Kidney tubule cell (primary cell): ENCODE measurements at regions not wholly inside any gene's neighbourhood (a gene's known extent, or its start where the extent isn't known, plus 50 kb on each side); places are given as distances from the start of the nearest gene placed in this dataset.

Experiments
- DNase-seq: peaks from one replicate; pipeline ENCODE4 v3.0.0-alpha.2; 2018; ENCODE audit warnings: low spot score

DNA sequence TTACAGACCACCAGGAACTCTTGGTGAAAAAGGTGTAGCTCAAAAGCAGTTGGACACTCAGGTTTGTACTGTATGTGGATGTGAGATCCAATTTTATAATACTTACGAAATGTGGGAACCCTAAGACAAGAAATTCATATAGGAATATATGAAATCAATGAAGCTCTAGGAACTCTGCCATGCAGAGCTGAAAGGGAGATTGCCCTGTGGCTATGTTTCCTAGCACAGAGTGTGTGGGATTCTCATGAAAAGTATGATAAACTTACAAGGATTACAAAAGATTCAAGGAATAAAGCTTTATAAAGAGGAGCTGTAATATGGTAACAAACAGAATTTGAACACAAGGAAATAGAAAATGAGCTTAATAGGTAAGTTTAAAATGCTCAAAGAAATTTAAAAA, 205.7 kb upstream of the FAM83B start:
- no peak for DNase-seq

DNA sequence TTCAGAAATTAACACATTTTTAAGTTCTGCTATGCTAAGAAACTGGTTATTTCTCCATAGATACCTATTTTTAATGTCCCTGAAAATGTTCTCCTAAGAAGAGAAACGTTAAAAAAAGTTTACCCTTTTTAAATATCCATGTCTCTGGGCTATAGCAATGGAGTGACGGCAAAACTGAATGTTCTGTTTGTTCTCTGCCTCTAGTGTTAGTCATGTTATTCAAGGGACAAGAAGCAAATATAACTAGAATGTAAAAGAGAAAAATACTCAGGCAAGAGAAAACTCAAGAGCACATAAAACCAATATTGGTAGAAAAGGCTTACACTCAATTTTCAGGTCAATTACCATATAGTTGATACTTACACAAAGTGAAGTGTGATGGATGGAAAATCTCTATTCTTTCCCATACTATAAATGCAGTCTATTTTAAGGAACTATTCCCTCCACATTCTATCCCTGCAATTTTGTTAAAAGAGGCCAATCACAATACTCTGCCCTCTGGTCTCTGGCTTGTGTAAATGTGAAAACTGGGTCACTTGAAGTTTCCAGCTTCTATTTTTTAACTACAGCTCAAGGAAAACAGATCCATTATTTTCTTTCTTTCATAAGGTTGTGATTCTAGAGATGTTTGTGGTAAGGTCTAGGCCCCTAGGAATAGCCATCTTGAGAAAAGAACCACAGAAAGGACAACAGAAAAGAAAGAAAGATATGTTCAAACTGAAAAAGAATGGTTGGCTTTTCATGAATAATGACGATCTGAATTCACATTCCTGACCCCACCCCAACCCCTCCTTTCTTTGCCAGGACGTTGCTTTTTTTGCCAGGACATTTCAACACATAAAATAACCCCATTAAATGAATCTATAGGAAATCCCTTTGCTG, 200.3 kb upstream of the FAM83B start:
- DNase-seq: no peak

DNA sequence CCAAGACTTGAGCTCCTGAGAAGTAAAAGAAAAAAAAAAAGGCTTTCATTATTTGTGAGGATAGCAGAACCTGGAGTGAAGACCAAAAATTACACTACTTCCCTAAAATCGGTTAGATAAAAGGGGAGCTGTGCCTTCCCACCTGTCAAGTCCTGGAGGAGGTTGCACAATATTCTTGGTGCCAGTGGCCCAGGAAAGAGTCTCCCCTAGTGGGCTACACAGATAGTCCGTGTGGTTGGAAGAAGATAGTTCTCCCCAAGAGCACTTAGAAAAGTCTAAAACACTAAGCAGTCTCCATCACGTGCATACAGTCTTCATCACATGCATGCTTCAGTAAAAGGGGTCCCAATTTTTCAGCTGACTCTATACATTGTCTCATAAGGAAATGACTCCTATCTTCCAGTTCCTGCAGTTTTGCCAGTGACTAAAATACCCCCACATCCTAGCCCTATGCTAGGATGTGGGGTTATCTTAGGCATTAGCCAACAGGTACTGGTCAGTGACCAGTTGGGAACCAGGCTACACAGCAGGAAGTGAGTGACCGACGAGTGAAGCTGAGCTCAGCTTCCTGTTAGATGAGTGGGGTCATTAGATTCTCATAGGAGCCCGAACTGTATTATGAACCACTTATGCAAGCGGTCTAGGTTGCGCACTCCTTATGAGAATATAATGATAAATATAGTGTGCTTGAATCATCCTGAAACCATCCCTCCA, 199.5 kb upstream of the FAM83B start:
- no peak for DNase-seq

DNA sequence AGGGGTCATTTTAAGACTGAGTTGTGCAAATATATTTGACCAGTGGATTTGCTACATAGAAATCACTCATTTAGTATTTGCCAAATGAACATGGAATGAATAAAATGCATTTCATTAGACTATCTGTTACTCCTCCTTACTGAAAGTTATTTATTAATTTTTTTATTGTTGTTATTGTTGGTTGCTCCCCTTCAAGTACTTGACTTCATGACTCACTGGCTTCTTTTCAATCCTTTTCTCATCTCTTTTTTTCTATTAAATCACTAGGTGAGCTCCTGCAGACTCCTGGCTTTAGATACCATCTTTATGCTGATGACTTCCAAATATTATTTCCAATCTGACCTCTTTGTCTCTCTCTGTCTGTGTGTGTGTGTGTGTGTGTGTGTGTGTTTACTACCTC, 192.2 kb upstream of the FAM83B start:
- peak; percentile 51 for DNase-seq

DNA sequence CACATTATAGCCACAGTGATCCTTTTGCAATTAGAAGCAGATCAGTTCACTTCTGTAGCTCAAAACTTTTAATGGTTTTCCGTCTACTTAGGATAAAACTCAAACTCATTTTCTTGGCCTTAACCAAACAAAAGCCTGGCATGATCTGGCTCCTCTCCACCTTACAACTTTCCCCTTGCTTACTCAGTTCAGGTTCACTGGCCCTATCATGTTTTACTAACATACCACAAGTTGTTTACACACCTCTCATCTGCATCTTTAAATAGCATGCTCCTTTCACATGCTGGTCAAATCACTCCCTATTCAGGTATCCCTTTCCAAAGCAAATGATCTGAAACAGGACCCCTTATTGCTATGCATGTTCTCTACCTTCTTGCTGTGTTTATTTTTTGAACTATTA, 191.4 kb upstream of the FAM83B start:
- peak; percentile 25 for DNase-seq

DNA sequence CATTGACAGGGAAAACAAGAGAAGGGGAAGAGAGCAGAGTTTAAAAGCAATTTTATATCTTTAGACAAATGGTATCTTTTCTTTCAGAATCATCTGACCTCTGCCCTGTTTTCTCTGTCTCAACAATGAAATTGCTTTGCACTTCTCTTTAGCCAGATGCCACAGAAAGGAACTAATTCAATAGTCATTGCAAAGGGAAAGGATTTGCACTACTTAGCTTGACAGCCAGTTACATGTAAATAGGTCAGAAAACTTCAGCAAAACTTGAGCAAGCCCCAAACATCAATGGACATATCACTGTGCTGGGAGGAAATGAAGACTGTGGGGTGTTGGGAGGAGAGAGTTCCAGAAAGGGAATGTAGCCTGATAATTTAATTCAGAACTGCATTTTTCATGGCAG, 181.3 kb upstream of the FAM83B start:
- DNase-seq: no peak

DNA sequence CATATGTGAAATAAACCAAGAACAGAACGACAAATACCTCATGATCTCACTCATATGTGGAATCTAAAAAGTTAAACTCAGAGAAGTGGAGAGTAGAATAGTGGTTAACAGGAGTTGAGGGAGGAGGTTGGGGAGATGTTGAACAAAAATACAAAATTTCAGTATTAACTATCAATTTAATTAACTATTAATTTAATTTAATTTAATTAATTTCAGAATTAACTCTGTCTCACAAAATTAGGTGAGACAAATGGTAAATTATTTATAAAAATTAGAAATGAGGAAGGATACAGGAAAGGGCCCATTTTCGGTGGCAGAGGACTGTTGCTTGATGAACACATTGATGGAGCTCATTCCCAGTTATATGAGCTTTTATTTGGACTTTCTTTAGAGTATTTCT, 166.0 kb upstream of the FAM83B start:
- DNase-seq: no peak

DNA sequence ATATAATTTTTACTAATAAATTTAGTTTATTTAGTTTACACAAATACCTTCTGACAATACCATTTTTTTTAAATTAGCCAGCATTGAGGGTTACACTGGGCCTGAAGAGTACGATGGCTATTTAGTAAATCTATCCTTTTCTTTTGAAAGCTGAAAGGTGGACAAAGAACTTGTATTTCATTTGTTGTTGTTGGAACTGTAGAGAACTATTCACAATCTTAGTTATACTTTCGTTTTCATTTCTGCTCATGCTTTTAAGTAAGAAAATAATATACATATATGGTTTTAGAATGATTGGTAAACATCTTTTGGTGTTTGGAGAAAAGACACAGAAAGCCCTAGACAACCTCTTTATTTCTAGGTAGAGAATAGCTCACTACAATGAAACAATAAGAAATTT, 165.3 kb upstream of the FAM83B start:
- no peak for DNase-seq

DNA sequence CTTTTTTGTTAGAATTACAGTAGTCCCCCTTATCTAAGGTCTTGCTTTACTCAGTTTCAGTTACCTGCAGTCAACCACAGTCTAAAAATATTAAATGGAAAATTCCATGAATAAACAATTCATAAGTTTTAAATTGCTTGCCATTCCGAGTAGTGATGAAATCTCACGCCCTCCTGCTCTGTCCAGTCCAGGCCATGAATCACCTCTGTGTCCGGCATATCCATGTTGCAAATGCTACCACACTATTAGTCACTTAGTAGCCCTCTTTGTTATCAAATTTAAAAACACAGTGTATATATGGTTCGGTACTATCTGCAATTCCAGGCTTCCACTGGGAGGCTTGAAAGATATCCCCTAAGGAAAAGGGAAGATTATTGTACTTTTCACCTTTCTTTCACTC, 164.6 kb upstream of the FAM83B start:
- DNase-seq: peak; percentile 52

DNA sequence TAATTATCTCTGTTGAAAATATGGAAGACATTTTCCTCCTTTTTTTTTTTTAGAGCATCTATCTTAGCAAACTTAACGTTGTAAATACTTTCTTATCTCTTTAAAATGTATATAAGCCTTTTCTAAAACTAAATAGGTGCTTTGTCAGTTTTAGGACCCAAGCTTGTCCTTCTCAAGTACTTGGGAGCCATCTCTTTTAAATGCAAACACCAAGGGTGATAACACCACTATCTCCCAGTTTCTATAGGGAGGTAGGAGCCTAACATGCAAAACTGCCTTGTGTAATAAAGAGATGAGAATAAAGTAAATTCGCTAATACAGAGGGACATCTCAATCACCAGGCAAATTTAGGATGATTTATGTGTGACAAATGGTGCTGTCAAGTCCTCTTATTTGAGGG, 157.0 kb upstream of the FAM83B start:
- DNase-seq: no peak

DNA sequence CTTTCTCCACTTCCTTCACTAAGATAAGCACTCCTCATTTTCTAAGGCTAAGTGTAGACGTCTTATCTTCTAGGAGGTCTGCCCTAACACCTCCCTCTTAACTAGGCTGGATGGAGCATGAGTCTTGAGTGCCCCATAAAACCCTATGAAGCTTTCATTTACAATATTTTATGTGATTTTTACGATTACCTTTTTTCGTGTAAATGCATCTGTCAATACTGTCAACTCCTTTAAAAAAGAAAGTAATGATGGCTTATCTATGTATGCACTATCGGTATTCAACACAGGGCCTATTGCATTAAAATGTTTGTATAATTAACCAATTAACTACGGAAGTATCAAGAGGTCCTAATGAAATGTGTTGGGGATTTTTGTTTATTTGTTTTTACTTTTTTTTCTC, 156.0 kb upstream of the FAM83B start:
- no peak for DNase-seq

DNA sequence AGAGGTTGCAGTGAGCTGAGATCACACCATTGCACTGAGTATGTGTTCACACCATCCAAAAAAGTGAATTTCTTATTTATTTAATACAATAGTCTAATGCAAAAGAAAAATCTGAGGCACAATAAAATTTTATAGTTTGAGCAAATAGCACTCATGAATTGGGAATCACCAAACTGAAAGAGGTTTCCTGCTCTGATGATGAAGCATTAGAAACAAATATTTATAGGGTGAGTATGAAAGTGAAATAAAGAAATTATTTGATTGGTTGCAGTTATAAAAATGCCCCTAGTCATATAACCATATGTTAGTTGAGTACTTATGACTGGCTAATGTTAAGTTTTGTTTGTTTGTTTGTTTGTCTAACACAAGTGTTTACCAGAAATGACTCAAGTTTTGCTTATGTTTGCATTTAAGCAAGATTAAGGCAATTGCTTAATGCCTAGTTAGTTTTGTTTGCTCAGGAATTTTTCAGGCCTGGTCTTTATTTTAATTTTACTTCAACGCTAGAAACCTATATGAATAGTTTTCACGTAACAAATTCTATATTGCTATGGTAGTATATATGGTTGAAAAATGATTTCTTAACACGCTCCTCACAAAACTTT, 151.5 kb upstream of the FAM83B start:
- no peak for DNase-seq

DNA sequence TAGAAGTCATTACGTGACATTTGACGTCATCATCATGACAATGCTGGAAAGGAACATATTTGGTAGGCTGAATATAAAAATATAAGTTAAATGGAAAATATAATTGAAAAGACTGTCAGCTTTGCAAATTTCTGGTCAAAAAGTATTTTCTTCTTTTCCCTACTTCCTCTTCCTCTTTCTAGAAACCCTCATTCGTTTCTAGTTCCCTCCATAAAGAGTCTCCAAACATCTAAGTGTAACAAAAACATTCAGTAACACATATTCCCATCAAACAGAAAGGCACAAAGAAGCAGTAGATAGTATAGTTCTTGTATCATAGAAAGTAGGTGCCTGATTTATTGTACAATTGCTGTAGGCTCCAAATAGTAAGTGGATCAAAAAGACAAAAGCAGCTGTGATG, 150.8 kb upstream of the FAM83B start:
- no peak for DNase-seq

DNA sequence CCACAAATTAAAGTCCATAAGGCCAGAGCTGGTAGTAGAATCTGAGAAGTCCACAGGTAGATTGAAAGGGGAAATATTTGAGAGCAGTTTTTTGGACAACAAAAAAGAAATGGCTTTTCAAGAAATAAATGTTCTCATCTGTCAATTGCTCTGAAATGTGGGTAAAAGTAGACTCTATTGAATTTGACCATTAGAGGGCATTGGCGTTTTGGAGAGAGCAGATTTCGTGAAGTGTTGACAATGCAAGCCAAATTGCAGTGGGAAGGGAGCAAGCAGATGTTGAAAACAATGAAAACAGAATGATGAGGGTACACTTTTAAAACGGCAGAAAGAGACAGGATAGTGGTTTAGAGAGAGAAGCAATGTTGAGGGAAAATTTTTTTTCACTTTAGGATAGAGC, 149.1 kb upstream of the FAM83B start:
- DNase-seq: no peak

DNA sequence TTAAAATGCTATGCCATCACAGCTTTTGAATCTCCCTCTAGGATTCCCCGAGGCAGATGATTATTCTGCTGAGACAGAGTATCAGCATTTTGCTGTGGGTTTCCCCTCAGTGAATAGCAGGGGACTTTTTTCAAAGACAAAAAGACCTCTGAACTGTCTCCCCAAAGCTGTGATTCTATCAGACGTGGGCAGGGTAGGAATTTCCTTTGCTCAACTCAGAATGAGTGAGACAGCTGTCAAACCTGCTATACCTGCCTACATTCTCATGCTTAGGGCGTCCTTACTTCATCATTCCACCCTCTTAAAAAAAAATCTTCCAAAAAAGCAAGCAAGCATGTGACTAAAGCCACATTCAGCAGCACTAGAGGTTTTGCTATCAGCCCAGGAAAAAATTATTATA, 147.6 kb upstream of the FAM83B start:
- peak; percentile 52 for DNase-seq

DNA sequence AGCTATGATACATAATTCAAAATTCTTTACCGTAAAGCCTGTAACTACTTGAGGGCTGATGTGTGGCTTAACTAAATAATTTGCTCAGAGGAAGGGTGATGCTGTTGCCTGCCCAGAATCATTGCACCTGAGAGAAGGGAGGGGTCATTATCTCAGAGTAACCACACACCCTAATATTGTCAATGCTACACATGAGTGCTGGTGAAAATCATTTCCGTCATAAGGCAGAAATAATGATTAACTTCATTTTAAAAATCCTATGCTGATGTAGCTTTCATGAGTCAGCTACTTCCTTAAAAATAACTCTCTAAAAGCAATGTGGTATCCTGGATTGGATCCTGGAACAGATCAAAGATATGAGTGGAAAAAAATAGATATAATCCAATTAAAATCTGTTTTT, 146.4 kb upstream of the FAM83B start:
- DNase-seq: peak; percentile 73

DNA sequence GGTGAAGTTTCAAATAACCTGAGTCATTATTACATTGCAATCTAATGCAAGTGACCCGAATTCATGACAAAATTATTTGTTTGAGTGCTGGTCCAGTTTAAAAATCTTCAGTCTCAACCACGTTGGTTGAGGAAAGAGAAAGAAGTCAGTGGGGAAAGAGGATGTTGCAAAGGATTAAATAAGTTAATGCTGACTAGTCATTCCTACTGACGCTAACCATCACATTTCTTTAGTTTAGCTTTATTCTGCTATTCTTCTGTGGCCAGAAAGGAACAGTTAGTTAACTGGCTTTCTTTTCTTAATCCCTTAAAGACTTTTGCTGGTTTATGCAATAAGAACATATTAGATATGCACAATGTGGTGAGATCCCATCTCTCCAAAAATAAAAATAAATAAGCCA, 143.8 kb upstream of the FAM83B start:
- no peak for DNase-seq

DNA sequence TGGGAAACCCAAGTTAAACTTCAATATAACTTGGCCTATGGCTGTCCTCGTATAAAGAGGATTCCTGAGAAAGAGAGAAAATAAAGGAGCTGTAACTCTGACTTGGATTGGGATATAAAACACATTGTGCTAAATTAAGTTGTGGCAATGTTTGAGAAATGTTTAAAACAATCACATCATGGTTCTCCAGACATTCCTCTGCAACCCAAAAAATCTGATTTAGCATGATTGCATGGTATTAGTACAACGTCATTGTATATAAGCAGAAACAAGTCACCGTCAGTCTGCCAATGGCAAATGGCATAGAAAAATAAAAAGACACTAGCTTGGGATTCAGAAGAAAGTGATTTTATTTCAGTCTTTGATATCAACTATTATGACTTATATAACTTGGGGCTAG, 140.2 kb upstream of the FAM83B start:
- DNase-seq: no peak

DNA sequence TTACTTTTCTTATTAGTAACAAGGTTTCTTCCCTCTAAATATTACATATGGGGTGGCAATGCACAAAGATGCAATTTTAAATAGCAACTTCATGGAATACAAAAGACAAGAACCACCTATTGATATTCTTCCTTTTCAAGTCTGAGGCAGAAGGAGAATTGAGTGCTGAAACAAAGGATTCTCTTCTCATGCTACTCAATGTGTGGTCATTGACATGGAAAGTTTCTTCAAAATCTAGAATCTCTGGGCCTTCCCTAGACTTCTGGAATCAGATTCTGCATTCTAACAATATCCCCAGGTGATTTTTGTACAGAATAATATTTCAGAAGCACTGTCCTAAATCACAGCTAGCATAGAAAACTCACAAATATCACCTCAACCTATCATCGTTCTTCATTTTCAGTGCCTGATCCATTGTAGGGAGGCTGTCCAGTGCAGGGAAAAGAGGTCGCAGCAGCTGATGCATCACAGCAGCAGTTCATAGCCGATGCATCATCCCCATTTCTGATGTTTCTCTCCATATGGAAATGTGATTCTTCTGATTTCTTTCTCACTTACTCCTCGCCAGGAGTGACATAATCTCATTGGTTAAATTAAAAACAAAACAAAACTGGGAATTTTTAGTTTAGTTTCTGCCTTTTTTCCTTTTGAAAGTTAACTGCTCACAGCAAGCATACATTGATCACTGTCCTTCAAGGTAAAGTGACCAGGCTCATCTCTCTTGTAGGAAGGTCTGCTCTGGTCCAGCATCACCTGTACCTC, 139.5 kb upstream of the FAM83B start:
- no peak for DNase-seq

DNA sequence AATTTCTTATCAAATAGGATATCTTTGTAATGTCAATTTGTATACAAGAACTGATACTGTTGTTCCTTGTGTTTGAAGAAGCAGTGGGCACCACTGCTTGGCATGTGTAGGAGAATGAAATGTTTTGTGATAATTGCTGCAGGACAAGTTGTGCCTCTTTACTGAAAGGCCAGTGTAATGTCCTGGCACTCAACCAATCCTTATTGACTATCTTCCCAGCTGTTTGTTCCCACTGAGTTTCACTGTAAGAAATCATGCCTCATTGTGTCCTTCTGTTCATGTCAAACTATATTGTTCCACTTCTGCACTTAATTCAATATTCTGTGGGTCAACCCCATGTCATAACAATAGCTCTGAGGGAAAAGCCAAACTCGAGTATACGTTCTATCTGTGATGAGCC, 136.1 kb upstream of the FAM83B start:
- no peak for DNase-seq

DNA sequence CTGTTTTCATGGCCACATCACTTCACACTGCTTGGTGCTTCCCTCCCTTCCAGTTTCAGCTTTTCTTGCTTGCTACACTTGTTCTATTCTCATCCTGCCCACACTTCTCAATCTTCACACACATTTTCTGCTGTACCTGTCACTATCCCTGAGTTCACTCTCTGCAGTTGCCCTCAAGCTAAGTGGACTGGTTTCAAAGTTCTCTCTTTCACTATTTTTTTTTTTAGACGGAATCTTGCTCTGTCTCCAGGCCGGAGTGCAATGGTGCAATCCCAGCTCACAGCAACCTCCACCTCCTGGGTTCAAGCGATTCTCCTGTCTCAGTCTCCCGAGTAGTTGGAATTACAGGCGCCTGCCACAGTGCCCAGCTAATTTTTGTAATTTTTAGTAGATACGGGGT, 130.6 kb upstream of the FAM83B start:
- no peak for DNase-seq

DNA sequence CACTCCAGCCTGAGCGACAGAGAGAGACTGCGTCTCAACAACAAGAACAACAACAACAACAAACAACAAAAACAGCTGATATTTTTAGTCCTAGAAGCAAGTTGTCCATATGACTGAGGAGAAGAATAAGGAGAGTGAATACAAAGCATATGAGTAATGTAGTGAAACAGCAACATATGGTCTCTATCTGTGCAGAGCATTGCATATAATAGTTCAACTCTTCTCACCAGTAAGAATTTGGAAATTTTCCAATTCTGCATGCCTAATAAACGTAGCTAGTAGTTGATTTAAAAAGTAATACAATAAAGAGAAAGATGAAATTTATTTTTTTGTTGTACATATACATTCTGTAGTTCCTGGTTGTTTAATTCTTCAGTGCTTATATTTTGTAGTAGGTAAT, 129.7 kb upstream of the FAM83B start:
- DNase-seq: no peak
